ENCODE measurements at regions not wholly inside any gene's neighbourhood (a gene's known extent, or its start where the extent isn't known, plus 50 kb on each side); places are given as distances from the start of the nearest gene placed in this dataset.
A peak's percentile ranks its signal among the peaks of the same experiment; 100 is the strongest.

- DNase-seq (no peak), ATAC-seq (no peak)
- Histone ChIP-seq H3K27me3 (no peaks in the 10 kb centered on the region), H3K27ac (peak overlapping the region in 5 of 10 donors; percentile 17 to 88 (median 67)), H3K9me3 (no peaks in the 10 kb centered on the region), H3K4me1 (peaks cover 0 to 82% (median 6%) of the 10 kb centered on the region in 9 donors), H3K36me3 (no peaks in the 10 kb centered on the region), H3K4me3 (no peak overlapping the region)
- intact Hi-C loops (cut with DNase I): no loop called here
- 95 to 98% methylated on average over 2 of the region's 2 CpGs for WGBS, 2 donors
- TF ChIP-seq CTCF (IDR thresholded peaks at IDR 0.05): no peak
Measured at GRCh38 chr2:38176619-38177021, 100.7 kb upstream of the CYP1B1 start.

DNA sequence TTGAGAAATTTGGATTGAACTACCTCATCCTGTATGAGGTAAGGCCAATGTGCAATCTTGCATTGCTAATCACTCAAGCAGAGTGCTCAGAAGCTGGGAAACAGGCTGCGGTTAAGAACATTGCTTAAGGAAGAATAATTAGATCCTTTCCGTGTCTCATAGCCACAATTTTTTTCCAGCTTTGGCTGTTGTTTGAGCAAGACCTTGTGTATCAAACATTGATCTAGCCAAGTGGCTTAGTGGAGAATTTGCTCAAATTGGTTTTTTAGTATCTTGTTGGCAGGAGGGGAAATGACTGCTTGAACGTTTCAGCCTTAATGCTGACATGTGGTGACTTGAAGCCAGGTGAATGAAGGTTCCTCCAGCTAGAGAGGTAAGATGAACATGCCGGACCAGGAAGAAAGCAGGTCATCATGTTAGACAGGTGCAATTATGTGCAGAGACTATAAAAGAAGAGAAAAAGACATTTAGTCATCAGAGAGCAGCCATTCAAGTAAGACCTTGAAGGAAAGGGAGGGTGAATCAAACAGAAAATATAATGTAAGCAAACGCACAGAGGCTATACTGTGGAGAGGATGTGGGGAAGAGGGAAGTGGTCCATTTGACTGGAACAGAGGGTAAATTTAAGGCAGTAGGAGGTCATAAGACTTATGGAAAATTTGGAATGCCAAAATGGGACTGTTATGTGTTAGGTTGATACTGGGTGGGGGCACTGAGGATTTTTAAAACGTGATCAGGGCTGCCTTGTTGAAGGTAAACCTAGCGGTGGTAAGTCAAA lies 98.9 kb upstream of the CYP1B1 start:
- DNase-seq (no peak), ATAC-seq (peak; percentile 39 to 81 (median 74))
- peaks cover 0 to 10% (median 0%) of the 10 kb centered on the region in 11 donors for H3K9me3 ChIP-seq
- H3K4me1 ChIP-seq: peaks cover 0 to 79% (median 6%) of the 10 kb centered on the region in 9 donors
- H3K4me3 ChIP-seq: no peak overlapping the region
- 70 to 79% methylated on average over 7 of the region's 7 CpGs for WGBS, 2 donors
- no peaks in the 10 kb centered on the region for H3K27me3 ChIP-seq
- peak overlapping the region in 5 of 10 donors; percentile 33 to 88 (median 67) for H3K27ac ChIP-seq
- TF ChIP-seq CTCF (IDR thresholded peaks at IDR 0.05): no peak
- intact Hi-C loops (cut with DNase I): no loop called here
- H3K36me3 ChIP-seq: no peaks in the 10 kb centered on the region

DNA sequence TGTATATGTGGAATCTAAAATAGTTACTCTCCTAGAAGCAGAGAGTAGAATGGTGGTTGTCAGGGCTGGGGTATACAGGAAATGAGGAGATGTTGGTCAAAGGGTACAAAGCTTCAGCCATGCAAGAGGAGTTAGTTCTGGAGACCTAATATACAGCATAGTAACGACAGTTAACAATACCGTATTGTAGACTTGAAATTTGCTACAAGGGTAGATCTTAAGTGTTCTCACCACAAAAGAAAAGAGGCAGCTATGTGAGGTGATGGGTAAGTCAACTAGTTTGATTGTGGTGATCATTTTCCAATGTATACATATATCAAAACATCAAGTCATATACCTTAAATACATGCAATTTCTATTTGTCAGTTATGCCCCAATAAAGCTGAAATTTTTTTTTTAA lies 98.2 kb upstream of the CYP1B1 start:
- 86 to 89% methylated on average over 2 of the region's 2 CpGs for WGBS, 2 donors
- ATAC-seq (no peak), DNase-seq (no peak)
- Histone ChIP-seq H3K27me3 (no peaks in the 10 kb centered on the region), H3K4me1 (peaks cover 0 to 72% (median 6%) of the 10 kb centered on the region in 9 donors), H3K4me3 (no peak overlapping the region), H3K9me3 (peaks cover 0 to 10% (median 0%) of the 10 kb centered on the region in 11 donors), H3K36me3 (no peaks in the 10 kb centered on the region), H3K27ac (peak overlapping the region in 6 of 10 donors; percentile 18 to 88 (median 54))
- intact Hi-C loops (cut with DNase I): no loop called here
- no peak for TF ChIP-seq CTCF (IDR thresholded peaks at IDR 0.05)

- whole genome bisulfite sequencing, 2 donors: 55 to 58% methylated on average over 4 of the region's 4 CpGs
- H3K27ac ChIP-seq: peak overlapping the region in 6 of 10 donors; percentile 18 to 88 (median 54)
- ATAC-seq: no peak
Measured at GRCh38 chr2:38173683-38174082, 97.7 kb upstream of the CYP1B1 start.

More at GRCh38 chr2:38173683-38174082, 97.7 kb upstream of the CYP1B1 start:
- no peaks in the 10 kb centered on the region for H3K36me3 ChIP-seq
- no peak for TF ChIP-seq CTCF (IDR thresholded peaks at IDR 0.05)
- intact Hi-C loops (cut with DNase I): no loop called here
- no peak overlapping the region for H3K4me3 ChIP-seq
- H3K4me1 ChIP-seq: peaks cover 0 to 70% (median 5%) of the 10 kb centered on the region in 9 donors
- H3K9me3 ChIP-seq: peaks cover 0 to 10% (median 0%) of the 10 kb centered on the region in 11 donors
- no peak for DNase-seq
- H3K27me3 ChIP-seq: no peaks in the 10 kb centered on the region
